ENCODE measurements at regions not wholly inside any gene's neighbourhood (a gene's known extent, or its start where the extent isn't known, plus 50 kb on each side); places are given as distances from the start of the nearest gene placed in this dataset.

DNA sequence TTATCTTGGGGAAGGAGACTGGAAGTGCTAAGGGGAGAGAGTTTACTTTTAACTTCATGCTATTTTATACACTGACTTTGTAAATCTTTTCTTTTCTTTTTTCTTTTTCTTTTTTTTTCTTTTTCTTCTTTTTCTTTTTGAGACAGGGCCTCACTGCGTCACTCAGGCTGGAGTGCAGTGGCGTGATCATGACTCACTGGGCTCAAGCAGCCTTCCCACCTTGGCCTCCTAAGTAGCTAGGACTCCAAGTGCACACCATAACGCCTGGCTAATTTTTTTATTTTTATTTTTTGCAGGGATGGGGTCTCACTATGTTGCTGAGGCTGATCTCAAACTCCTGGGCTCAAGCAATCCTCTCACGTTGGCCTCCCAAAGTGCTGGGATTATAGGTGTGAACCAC lies 294.6 kb upstream of the PRICKLE1 start:
- TF ChIP-seq, protein P1, sequence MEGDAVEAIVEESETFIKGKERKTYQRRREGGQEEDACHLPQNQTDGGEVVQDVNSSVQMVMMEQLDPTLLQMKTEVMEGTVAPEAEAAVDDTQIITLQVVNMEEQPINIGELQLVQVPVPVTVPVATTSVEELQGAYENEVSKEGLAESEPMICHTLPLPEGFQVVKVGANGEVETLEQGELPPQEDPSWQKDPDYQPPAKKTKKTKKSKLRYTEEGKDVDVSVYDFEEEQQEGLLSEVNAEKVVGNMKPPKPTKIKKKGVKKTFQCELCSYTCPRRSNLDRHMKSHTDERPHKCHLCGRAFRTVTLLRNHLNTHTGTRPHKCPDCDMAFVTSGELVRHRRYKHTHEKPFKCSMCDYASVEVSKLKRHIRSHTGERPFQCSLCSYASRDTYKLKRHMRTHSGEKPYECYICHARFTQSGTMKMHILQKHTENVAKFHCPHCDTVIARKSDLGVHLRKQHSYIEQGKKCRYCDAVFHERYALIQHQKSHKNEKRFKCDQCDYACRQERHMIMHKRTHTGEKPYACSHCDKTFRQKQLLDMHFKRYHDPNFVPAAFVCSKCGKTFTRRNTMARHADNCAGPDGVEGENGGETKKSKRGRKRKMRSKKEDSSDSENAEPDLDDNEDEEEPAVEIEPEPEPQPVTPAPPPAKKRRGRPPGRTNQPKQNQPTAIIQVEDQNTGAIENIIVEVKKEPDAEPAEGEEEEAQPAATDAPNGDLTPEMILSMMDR (IDR thresholded peaks at IDR 0.05) = no peak
- no peak for TF ChIP-seq POLR2A (IDR thresholded peaks at IDR 0.05)

Data from prostate gland (tissue), 2 donors.